Stomach (tissue), 4 donors: ENCODE measurements at regions not wholly inside any gene's neighbourhood (a gene's known extent, or its start where the extent isn't known, plus 50 kb on each side); places are given as distances from the start of the nearest gene placed in this dataset.

ENCODE experiments used
- POLR2A ChIP-seq, 4 donors: fragments of 450-650 bp; IDR thresholded peaks; one replicate each; pipeline ENCODE4 v1.6.1; 2016; ENCODE audit warnings: antibody characterized with exemption in 4 of 4, control low read depth in 2 of 4, mild to moderate bottlenecking in 1 of 4, moderate library complexity in 1 of 4
- TF ChIP-seq, protein P1 (sequence below), 7 experiments: fragments of 450-650 bp in 4 of 7; fragments of 200-600 bp in 3 of 7; sonication (generic) in 3 of 7; IDR thresholded peaks; one replicate each; pipeline ENCODE4 v1.5.1; 2016 to 2019; ENCODE audit warnings: antibody characterized with exemption in 7 of 7, control low read depth in 2 of 7, mild to moderate bottlenecking in 1 of 7

- TF ChIP-seq, protein P1, sequence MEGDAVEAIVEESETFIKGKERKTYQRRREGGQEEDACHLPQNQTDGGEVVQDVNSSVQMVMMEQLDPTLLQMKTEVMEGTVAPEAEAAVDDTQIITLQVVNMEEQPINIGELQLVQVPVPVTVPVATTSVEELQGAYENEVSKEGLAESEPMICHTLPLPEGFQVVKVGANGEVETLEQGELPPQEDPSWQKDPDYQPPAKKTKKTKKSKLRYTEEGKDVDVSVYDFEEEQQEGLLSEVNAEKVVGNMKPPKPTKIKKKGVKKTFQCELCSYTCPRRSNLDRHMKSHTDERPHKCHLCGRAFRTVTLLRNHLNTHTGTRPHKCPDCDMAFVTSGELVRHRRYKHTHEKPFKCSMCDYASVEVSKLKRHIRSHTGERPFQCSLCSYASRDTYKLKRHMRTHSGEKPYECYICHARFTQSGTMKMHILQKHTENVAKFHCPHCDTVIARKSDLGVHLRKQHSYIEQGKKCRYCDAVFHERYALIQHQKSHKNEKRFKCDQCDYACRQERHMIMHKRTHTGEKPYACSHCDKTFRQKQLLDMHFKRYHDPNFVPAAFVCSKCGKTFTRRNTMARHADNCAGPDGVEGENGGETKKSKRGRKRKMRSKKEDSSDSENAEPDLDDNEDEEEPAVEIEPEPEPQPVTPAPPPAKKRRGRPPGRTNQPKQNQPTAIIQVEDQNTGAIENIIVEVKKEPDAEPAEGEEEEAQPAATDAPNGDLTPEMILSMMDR (IDR thresholded peaks at IDR 0.05) = no peak
- TF ChIP-seq POLR2A (IDR thresholded peaks at IDR 0.05) = no peak
Measured at GRCh38 chr7:46076527-46076926, 155.5 kb upstream of the IGFBP3 start.
